HepG2 (cell line): ENCODE measurements at regions not wholly inside any gene's neighbourhood (a gene's known extent, or its start where the extent isn't known, plus 50 kb on each side); places are given as distances from the start of the nearest gene placed in this dataset.
"Not testable (repeated sequence)": the region's sequence is repeated elsewhere in the genome, so short reads cannot be mapped to it uniquely, and the experiment has no call there.

Experiments
- ATAC-seq: fragments of 200-7000 bp; cut with Tn5 transposase; 3 replicates; pipeline ENCODE4 v1.9.1; 2020; ENCODE audit warnings: mild to moderate bottlenecking, moderate library complexity
- BruUV-seq: library from RNA; stranded (reverse); fragments of 400-500 nt; replicated peaks from 2 replicates; lab custom pipeline; 2021; lab: Mats Ljungman, UMichigan
- CTCF ChIA-PET: fragments of 300-600 bp; formaldehyde crosslinking; extraction: SDS; loops from one replicate; lab custom pipeline; 2021; ENCODE audit warnings: low total read pairs, inconsistent platforms, low intra/inter-chr PET ratio; lab: Yijun Ruan, JAX
- POLR2A ChIA-PET: fragments of 350-600 bp; sonication (Branson Sonifier 250); formaldehyde crosslinking; loops from one replicate; lab custom pipeline; 2020; ENCODE audit warnings: antibody characterized with exemption, inconsistent platforms; lab: Yijun Ruan, JAX
- DNase-seq: peaks from one replicate; pipeline ENCODE4 v3.0.0-alpha.2; 2015; ENCODE audit warnings: low spot score
- FAIRE-seq: peaks from 3 replicates; lab custom pipeline; 2011; peaks lifted over from hg19 to GRCh38; lab: Jason Lieb, UNC
- H2AFZ ChIP-seq: one replicate; pipeline ENCODE4 v1.6.1; 2011; ENCODE audit warnings: low read length, inconsistent platforms
- H3K27ac ChIP-seq: fragments of 300-600 bp; 3 replicates; pipeline ENCODE4 v1.8.0; 2011; ENCODE audit warnings: mixed run types, mild to moderate bottlenecking, mixed read lengths, low read length, inconsistent platforms; ENCODE audit not compliant: insufficient read depth; ENCODE audit errors: extremely low read length
- H3K27me3 ChIP-seq, 2 experiments: fragments of 200-600 bp in 1 of 2; 2 replicates in 1 of 2; 3 replicates in 1 of 2; pipeline versions ENCODE4 v1.6.0 to v1.8.0; 2011; ENCODE audit warnings: low read length in 2 of 2, mild to moderate bottlenecking in 2 of 2, moderate library complexity in 2 of 2, inconsistent platforms in 1 of 2; ENCODE audit not compliant: insufficient read depth in 2 of 2, control insufficient read depth in 1 of 2
- H3K36me3 ChIP-seq, 2 experiments: fragments of 200-600 bp in 1 of 2; replicated peaks in 1 of 2; 2 replicates in 1 of 2; 3 replicates in 1 of 2; pipeline versions ENCODE4 v1.5.1 to v1.8.0; 2011; ENCODE audit warnings: low read length in 2 of 2, inconsistent platforms in 1 of 2; ENCODE audit not compliant: insufficient read depth in 2 of 2, control insufficient read depth in 1 of 2
- H3K4me1 ChIP-seq: 2 replicates; pipeline ENCODE4 v1.5.1; 2012; ENCODE audit warnings: low read length, inconsistent platforms; ENCODE audit not compliant: insufficient read depth
- H3K4me2 ChIP-seq: 2 replicates; pipeline ENCODE4 v1.6.0; 2011; ENCODE audit warnings: low read depth, low read length, inconsistent platforms
- H3K4me3 ChIP-seq, 3 experiments: fragments of 200-600 bp in 1 of 3; sonication (generic), shearing (Covaris generic) in 1 of 3; replicated peaks in 1 of 3; 2 replicates each; pipeline ENCODE4 v1.5.1; 2011 to 2016; ENCODE audit warnings: low read length in 3 of 3, inconsistent platforms in 2 of 3, low read depth in 2 of 3, mild to moderate bottlenecking in 2 of 3, control low read depth in 1 of 3, mixed read lengths in 1 of 3; ENCODE audit not compliant: insufficient read depth in 1 of 3
- H3K79me2 ChIP-seq: one replicate; pipeline ENCODE4 v1.6.1; 2011; ENCODE audit warnings: low read length, inconsistent platforms; ENCODE audit not compliant: insufficient read depth
- H3K9ac ChIP-seq: 2 replicates; pipeline ENCODE4 v1.6.0; 2011; ENCODE audit warnings: mild to moderate bottlenecking, low read depth, low read length, inconsistent platforms; ENCODE audit not compliant: insufficient read depth
- H3K9me3 ChIP-seq: 2 replicates; pipeline ENCODE4 v1.5.1; 2012; ENCODE audit warnings: mild to moderate bottlenecking, low read length
- H4K20me1 ChIP-seq: 2 replicates; pipeline ENCODE4 v1.6.0; 2011; ENCODE audit warnings: inconsistent platforms, mild to moderate bottlenecking, low read length, moderate library complexity; ENCODE audit not compliant: insufficient read depth
- NR2F6 ChIP-seq, 2 experiments: IDR thresholded peaks; 2 replicates each; pipeline ENCODE4 v1.6.1; 2016; ENCODE audit warnings: antibody characterized with exemption in 1 of 2, mild to moderate bottlenecking in 1 of 2
- SRF ChIP-seq: IDR thresholded peaks from 2 replicates; pipeline ENCODE4 v1.6.1; 2011; ENCODE audit warnings: mild to moderate bottlenecking, low read depth, low read length, moderate library complexity
- ZBTB25 ChIP-seq: IDR thresholded peaks from 2 replicates; pipeline ENCODE4 v1.6.1; 2018; ENCODE audit warnings: missing genetic modification reagents
- ZBTB40 ChIP-seq, 2 experiments: fragments of 450-650 bp in 1 of 2; sonication (generic) in 1 of 2; formaldehyde crosslinking in 1 of 2; IDR thresholded peaks; 2 replicates each; pipeline versions ENCODE4 v1.6.1 to v1.8.0; 2016 to 2022; ENCODE audit warnings: antibody characterized with exemption in 1 of 2, mild to moderate bottlenecking in 1 of 2, missing genetic modification reagents in 1 of 2
- ZNF224 ChIP-seq: sonication (generic); formaldehyde crosslinking; IDR thresholded peaks from 2 replicates; pipeline ENCODE4 v1.5.0; 2020; ENCODE audit warnings: mild to moderate bottlenecking, missing genetic modification reagents
- ZNF260 ChIP-seq: sonication (generic); formaldehyde crosslinking; IDR thresholded peaks from 2 replicates; pipeline ENCODE4 v1.4.0; 2020; ENCODE audit warnings: missing genetic modification reagents, low read depth, mild to moderate bottlenecking, borderline replicate concordance
- WGBS: methylation state at CpG from one replicate; pipeline ENCODE4 v1.1.6; 2017; ENCODE audit warnings: low lambda C conversion rate; 5-methylcytosine and 5-hydroxymethylcytosine counted together
- in situ Hi-C: cut with HindIII; loops from 2 replicates; pipeline ENCODE4 v1.10.0; 2017; ENCODE audit warnings: low pct_unique_long_range_greater_than_20kb; ENCODE audit not compliant: extremely low pct_ligation_motif_present
- intact Hi-C: fragments of 100-400 bp; cut with micrococcal nuclease; formaldehyde crosslinking; loops from one replicate; pipeline ENCODE4 v1.10.0; 2022; ENCODE audit not compliant: unreplicated experiment

GRCh38 chrX:27240042-27240441 lies 223.1 kb downstream of the PPP4R3C start:
- FAIRE-seq, in situ Hi-C loops, DNase-seq, H3K79me2 ChIP-seq, BruUV-seq, CTCF ChIA-PET, intact Hi-C loops, H3K4me3 ChIP-seq, H4K20me1 ChIP-seq, H3K36me3 ChIP-seq, ATAC-seq, H3K27ac ChIP-seq, H3K4me1 ChIP-seq, H2AFZ ChIP-seq, H3K4me2 ChIP-seq, H3K9me3 ChIP-seq, POLR2A ChIA-PET, H3K27me3 ChIP-seq, H3K9ac ChIP-seq: not testable (repeated sequence)
- WGBS: 16% methylated on average over 3 of the region's 4 CpGs

GRCh38 chrX:27236681-27237080 lies 226.5 kb downstream of the PPP4R3C start:
- no TSS peak for BruUV-seq
- in situ Hi-C loops (no loop called here), intact Hi-C loops (no loop called here)
- H3K9ac ChIP-seq: no peak overlapping the region
- H3K9me3 ChIP-seq: no peaks in the 10 kb centered on the region
- no peaks in the 10 kb centered on the region for H4K20me1 ChIP-seq
- FAIRE-seq (no peak), DNase-seq (peak; percentile 1), ATAC-seq (no peak)
- POLR2A ChIA-PET: no interaction called here
- no peak overlapping the region for H3K27ac ChIP-seq
- CTCF ChIA-PET: no interaction called here
- H3K27me3 ChIP-seq: no peaks in the 10 kb centered on the region
- H3K36me3 ChIP-seq: no peaks in the 10 kb centered on the region
- no peak overlapping the region for H3K4me3 ChIP-seq
- no peaks in the 10 kb centered on the region for H3K79me2 ChIP-seq
- no peak overlapping the region for H3K4me2 ChIP-seq
- no peak overlapping the region for H2AFZ ChIP-seq
- H3K4me1 ChIP-seq: no peaks in the 10 kb centered on the region
- TF ChIP-seq NR2F6 (IDR thresholded peaks at IDR 0.05) (peak; percentile 83), NR2F6 (CRISPR knock-in tag; IDR thresholded peaks at IDR 0.05) (peak; percentile 54; the same call in 1 of the 2 replicates), ZBTB40 (IDR thresholded peaks at IDR 0.05) (no peak), ZBTB40 (CRISPR knock-in tag; IDR thresholded peaks at IDR 0.05) (no peak), ZBTB25 (no peak), SRF (no peak), ZNF260 (no peak), ZNF224 (CRISPR knock-in tag) (no peak)
